Neuron (in vitro differentiated cells): ENCODE measurements at regions not wholly inside any gene's neighbourhood (a gene's known extent, or its start where the extent isn't known, plus 50 kb on each side); places are given as distances from the start of the nearest gene placed in this dataset.

Experiments
- H2AFZ ChIP-seq: one replicate; pipeline ENCODE4 v1.6.1; 2013; ENCODE audit warnings: low read depth, mild to moderate bottlenecking, inconsistent platforms, low read length, moderate library complexity
- H3K27me3 ChIP-seq: one replicate; pipeline ENCODE4 v1.6.1; 2013; ENCODE audit warnings: low read length; ENCODE audit not compliant: insufficient read depth
- H3K36me3 ChIP-seq: one replicate; pipeline ENCODE4 v1.6.1; 2013; ENCODE audit warnings: low read length; ENCODE audit not compliant: insufficient read depth
- H3K4me1 ChIP-seq: one replicate; pipeline ENCODE4 v1.6.1; 2013; ENCODE audit warnings: low read length; ENCODE audit not compliant: insufficient read depth
- H3K4me3 ChIP-seq: 2 replicates; pipeline ENCODE4 v1.5.1; 2013; ENCODE audit warnings: mild to moderate bottlenecking, low read length, moderate library complexity
- H3K9me3 ChIP-seq: one replicate; pipeline ENCODE4 v1.6.1; 2013; ENCODE audit warnings: low read length

GRCh38 chr2:220858101-220858500 lies 714.0 kb downstream of the EPHA4 start:
- Histone ChIP-seq H3K9me3 (no peaks in the 10 kb centered on the region), H3K4me3 (no peak overlapping the region), H3K4me1 (peaks cover 4% of the 10 kb centered on the region), H2AFZ (no peak overlapping the region), H3K36me3 (no peaks in the 10 kb centered on the region), H3K27me3 (no peaks in the 10 kb centered on the region)

- no peaks in the 10 kb centered on the region for H3K9me3 ChIP-seq
- no peak overlapping the region for H3K4me3 ChIP-seq
- H3K27me3 ChIP-seq: no peaks in the 10 kb centered on the region
- no peaks in the 10 kb centered on the region for H3K36me3 ChIP-seq
- H2AFZ ChIP-seq: no peak overlapping the region
- H3K4me1 ChIP-seq: no peaks in the 10 kb centered on the region
Measured at GRCh38 chr2:220871909-220872308, 700.2 kb downstream of the EPHA4 start.

- no peaks in the 10 kb centered on the region for H3K27me3 ChIP-seq
- no peaks in the 10 kb centered on the region for H3K9me3 ChIP-seq
- no peak overlapping the region for H3K4me3 ChIP-seq
- no peak overlapping the region for H2AFZ ChIP-seq
- H3K4me1 ChIP-seq: no peaks in the 10 kb centered on the region
- H3K36me3 ChIP-seq: no peaks in the 10 kb centered on the region
Measured at GRCh38 chr2:220876080-220876824, 695.9 kb downstream of the EPHA4 start.

- no peak overlapping the region for H2AFZ ChIP-seq
- no peaks in the 10 kb centered on the region for H3K36me3 ChIP-seq
- H3K9me3 ChIP-seq: no peaks in the 10 kb centered on the region
- no peaks in the 10 kb centered on the region for H3K4me1 ChIP-seq
- H3K27me3 ChIP-seq: no peaks in the 10 kb centered on the region
- H3K4me3 ChIP-seq: no peak overlapping the region
Measured at GRCh38 chr2:220877491-220877890, 694.6 kb downstream of the EPHA4 start.

- no peak overlapping the region for H3K4me3 ChIP-seq
- no peak overlapping the region for H2AFZ ChIP-seq
- no peaks in the 10 kb centered on the region for H3K4me1 ChIP-seq
- no peaks in the 10 kb centered on the region for H3K36me3 ChIP-seq
- H3K9me3 ChIP-seq: no peaks in the 10 kb centered on the region
- no peaks in the 10 kb centered on the region for H3K27me3 ChIP-seq
Measured at GRCh38 chr2:220877897-220878296, 694.2 kb downstream of the EPHA4 start.

GRCh38 chr2:220880623-220881596 lies 691.2 kb downstream of the EPHA4 start:
- Histone ChIP-seq H3K4me1 (no peaks in the 10 kb centered on the region), H3K36me3 (no peaks in the 10 kb centered on the region), H3K4me3 (no peak overlapping the region), H3K27me3 (no peaks in the 10 kb centered on the region), H2AFZ (no peak overlapping the region), H3K9me3 (no peaks in the 10 kb centered on the region)

- no peaks in the 10 kb centered on the region for H3K27me3 ChIP-seq
- H3K9me3 ChIP-seq: no peaks in the 10 kb centered on the region
- no peaks in the 10 kb centered on the region for H3K4me1 ChIP-seq
- no peak overlapping the region for H2AFZ ChIP-seq
- H3K4me3 ChIP-seq: no peak overlapping the region
- H3K36me3 ChIP-seq: no peaks in the 10 kb centered on the region
Measured at GRCh38 chr2:220882507-220882906, 689.6 kb downstream of the EPHA4 start.

GRCh38 chr2:220885593-220885992 lies 686.5 kb downstream of the EPHA4 start:
- no peaks in the 10 kb centered on the region for H3K4me1 ChIP-seq
- H3K36me3 ChIP-seq: no peaks in the 10 kb centered on the region
- no peaks in the 10 kb centered on the region for H3K27me3 ChIP-seq
- H3K9me3 ChIP-seq: no peaks in the 10 kb centered on the region
- H2AFZ ChIP-seq: no peak overlapping the region
- H3K4me3 ChIP-seq: no peak overlapping the region

GRCh38 chr2:220887271-220887870 lies 684.7 kb downstream of the EPHA4 start:
- no peaks in the 10 kb centered on the region for H3K27me3 ChIP-seq
- no peak overlapping the region for H3K4me3 ChIP-seq
- no peaks in the 10 kb centered on the region for H3K9me3 ChIP-seq
- H3K36me3 ChIP-seq: no peaks in the 10 kb centered on the region
- no peak overlapping the region for H2AFZ ChIP-seq
- H3K4me1 ChIP-seq: no peaks in the 10 kb centered on the region

- Histone ChIP-seq H2AFZ (no peak overlapping the region), H3K36me3 (no peaks in the 10 kb centered on the region), H3K9me3 (no peaks in the 10 kb centered on the region), H3K4me3 (no peak overlapping the region), H3K4me1 (no peaks in the 10 kb centered on the region), H3K27me3 (no peaks in the 10 kb centered on the region)
Measured at GRCh38 chr2:220887876-220888275, 684.2 kb downstream of the EPHA4 start.

GRCh38 chr2:220890931-220891330 lies 681.2 kb downstream of the EPHA4 start:
- Histone ChIP-seq H3K9me3 (no peaks in the 10 kb centered on the region), H3K4me1 (no peaks in the 10 kb centered on the region), H3K27me3 (no peaks in the 10 kb centered on the region), H3K4me3 (no peak overlapping the region), H2AFZ (no peak overlapping the region), H3K36me3 (no peaks in the 10 kb centered on the region)

GRCh38 chr2:220891405-220891804 lies 680.7 kb downstream of the EPHA4 start:
- no peak overlapping the region for H2AFZ ChIP-seq
- no peaks in the 10 kb centered on the region for H3K36me3 ChIP-seq
- H3K4me1 ChIP-seq: no peaks in the 10 kb centered on the region
- no peaks in the 10 kb centered on the region for H3K9me3 ChIP-seq
- H3K27me3 ChIP-seq: no peaks in the 10 kb centered on the region
- no peak overlapping the region for H3K4me3 ChIP-seq

- no peaks in the 10 kb centered on the region for H3K27me3 ChIP-seq
- H3K36me3 ChIP-seq: no peaks in the 10 kb centered on the region
- H3K9me3 ChIP-seq: no peaks in the 10 kb centered on the region
- H2AFZ ChIP-seq: no peak overlapping the region
- H3K4me1 ChIP-seq: no peaks in the 10 kb centered on the region
- H3K4me3 ChIP-seq: no peak overlapping the region
Measured at GRCh38 chr2:220892018-220892634, 680.0 kb downstream of the EPHA4 start.
